Spleen (tissue), 7 donors: ENCODE measurements at regions not wholly inside any gene's neighbourhood (a gene's known extent, or its start where the extent isn't known, plus 50 kb on each side); places are given as distances from the start of the nearest gene placed in this dataset.

ENCODE experiments used
- POLR2A ChIP-seq, 3 donors: fragments of 450-650 bp; IDR thresholded peaks; one replicate each; pipeline ENCODE4 v1.5.1; 2017; ENCODE audit warnings: antibody characterized with exemption in 3 of 3, mild to moderate bottlenecking in 1 of 3
- TF ChIP-seq, protein P1 (sequence below), 11 experiments: fragments of 200-600 bp in 7 of 11; fragments of 450-650 bp in 4 of 11; sonication (generic) in 4 of 11; IDR thresholded peaks in 8 of 11; conservative IDR thresholded peaks in 3 of 11; 1 replicate in 7 of 11; 2 replicates in 4 of 11; pipeline versions ENCODE4 v1.4.0 to v1.8.0; 2016 to 2021; ENCODE audit warnings: antibody characterized with exemption in 11 of 11, inconsistent platforms in 4 of 11, mild to moderate bottlenecking in 1 of 11
- donor health status: DM: no; HTN: no; CAD: no; lungs with moderate emphysema.
- donor health status: DM: no; HTN: no; CAD: no.
- donor health status: DM: no; HTN: no; CAD: no.

DNA sequence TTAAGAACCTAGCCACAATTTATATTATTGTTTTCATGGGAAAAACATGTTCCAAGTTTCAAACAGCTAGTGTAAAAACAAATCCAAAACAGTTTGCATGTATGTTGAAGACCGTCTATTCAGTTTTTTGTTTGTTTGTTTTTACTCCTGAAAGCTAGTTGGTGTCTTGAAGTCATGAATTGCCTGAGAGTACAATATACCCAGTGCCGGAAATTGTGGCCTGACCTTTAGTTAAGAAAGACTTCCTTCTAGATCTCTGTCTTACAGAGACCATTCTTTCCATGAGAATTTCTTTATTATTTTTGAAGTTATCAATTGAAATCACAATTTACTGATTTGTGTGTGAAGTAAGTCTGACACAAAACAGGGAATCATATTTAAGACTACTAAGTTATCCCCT lies 474.8 kb downstream of the KCNJ2 start:
- TF ChIP-seq, protein P1, sequence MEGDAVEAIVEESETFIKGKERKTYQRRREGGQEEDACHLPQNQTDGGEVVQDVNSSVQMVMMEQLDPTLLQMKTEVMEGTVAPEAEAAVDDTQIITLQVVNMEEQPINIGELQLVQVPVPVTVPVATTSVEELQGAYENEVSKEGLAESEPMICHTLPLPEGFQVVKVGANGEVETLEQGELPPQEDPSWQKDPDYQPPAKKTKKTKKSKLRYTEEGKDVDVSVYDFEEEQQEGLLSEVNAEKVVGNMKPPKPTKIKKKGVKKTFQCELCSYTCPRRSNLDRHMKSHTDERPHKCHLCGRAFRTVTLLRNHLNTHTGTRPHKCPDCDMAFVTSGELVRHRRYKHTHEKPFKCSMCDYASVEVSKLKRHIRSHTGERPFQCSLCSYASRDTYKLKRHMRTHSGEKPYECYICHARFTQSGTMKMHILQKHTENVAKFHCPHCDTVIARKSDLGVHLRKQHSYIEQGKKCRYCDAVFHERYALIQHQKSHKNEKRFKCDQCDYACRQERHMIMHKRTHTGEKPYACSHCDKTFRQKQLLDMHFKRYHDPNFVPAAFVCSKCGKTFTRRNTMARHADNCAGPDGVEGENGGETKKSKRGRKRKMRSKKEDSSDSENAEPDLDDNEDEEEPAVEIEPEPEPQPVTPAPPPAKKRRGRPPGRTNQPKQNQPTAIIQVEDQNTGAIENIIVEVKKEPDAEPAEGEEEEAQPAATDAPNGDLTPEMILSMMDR (IDR thresholded peaks at IDR 0.05 in 8 of 11, conservative IDR thresholded peaks at IDR 0.05 in 3 of 11), result no peak
- no peak for TF ChIP-seq POLR2A (IDR thresholded peaks at IDR 0.05)
